WTC11 (cell line): ENCODE measurements at regions not wholly inside any gene's neighbourhood (a gene's known extent, or its start where the extent isn't known, plus 50 kb on each side); places are given as distances from the start of the nearest gene placed in this dataset.

ENCODE experiments used
- ATAC-seq: fragments of 200-7000 bp; cut with Tn5 transposase; 2 replicates; pipeline ENCODE4 v1.10.0; 2021; ENCODE audit warnings: mild to moderate bottlenecking, moderate library complexity
- CTCF ChIA-PET: fragments of 300-600 bp; sonication (Branson Sonifier 250); formaldehyde crosslinking; loops from one replicate; lab custom pipeline; 2021; ENCODE audit warnings: antibody characterized with exemption; lab: Charles Lee
- POLR2A ChIA-PET: fragments of 350-600 bp; sonication (Branson Sonifier 250); formaldehyde crosslinking; loops from one replicate; lab custom pipeline; 2021; ENCODE audit warnings: antibody characterized with exemption; lab: Charles Lee
- DNase-seq: peaks from one replicate; pipeline ENCODE4 v3.0.0; 2021; ENCODE audit warnings: low spot score
- H3K27ac Mint-ChIP-seq: 2 replicates; pipeline ENCODE4 v1.8.0; 2021; ENCODE audit warnings: mixed read lengths
- H3K27me3 Mint-ChIP-seq: 2 replicates; pipeline ENCODE4 v1.8.0; 2021; ENCODE audit warnings: low read depth, mild to moderate bottlenecking, moderate library complexity, mixed read lengths
- H3K36me3 Mint-ChIP-seq: 2 replicates; pipeline ENCODE4 v1.8.0; 2021; ENCODE audit warnings: mixed read lengths
- H3K4me1 Mint-ChIP-seq: 2 replicates; pipeline ENCODE4 v1.8.0; 2022; ENCODE audit warnings: mixed read lengths
- H3K4me3 Mint-ChIP-seq: 2 replicates; pipeline ENCODE4 v1.8.0; 2021; ENCODE audit warnings: mild to moderate bottlenecking, moderate library complexity, mixed read lengths
- H3K9me3 Mint-ChIP-seq: 2 replicates; pipeline ENCODE4 v1.8.0; 2021; ENCODE audit warnings: mixed read lengths
- AR ChIP-seq: fragments of 250-450 bp; sonication (Bioruptor Pico); IDR thresholded peaks from 2 replicates; pipeline ENCODE4 v1.9.0; 2021; ENCODE audit warnings: mild to moderate bottlenecking
- ATF3 ChIP-seq: sonication (generic); formaldehyde crosslinking; conservative IDR thresholded peaks from 2 replicates; pipeline ENCODE4 v1.8.1; 2022; ENCODE audit warnings: mild to moderate bottlenecking, missing genetic modification reagents
- CBFB ChIP-seq: sonication (generic); formaldehyde crosslinking; IDR thresholded peaks from 2 replicates; pipeline ENCODE4 v1.8.1; 2022; ENCODE audit warnings: mild to moderate bottlenecking, low read depth, missing genetic modification reagents
- CREM ChIP-seq: sonication (generic); formaldehyde crosslinking; IDR thresholded peaks from 2 replicates; pipeline ENCODE4 v1.8.1; 2022; ENCODE audit warnings: mild to moderate bottlenecking, missing genetic modification reagents, moderate library complexity
- ERG ChIP-seq: fragments of 250-450 bp; sonication (Bioruptor Pico); IDR thresholded peaks from 2 replicates; pipeline ENCODE4 v1.8.0; 2021; ENCODE audit warnings: mild to moderate bottlenecking
- FOXJ3 ChIP-seq: sonication (generic); formaldehyde crosslinking; IDR thresholded peaks from 2 replicates; pipeline ENCODE4 v1.9.0; 2021; ENCODE audit warnings: missing genetic modification reagents, mild to moderate bottlenecking, borderline replicate concordance
- FOXP4 ChIP-seq: sonication (generic); formaldehyde crosslinking; IDR thresholded peaks from 2 replicates; pipeline ENCODE4 v1.8.0; 2022; ENCODE audit warnings: mild to moderate bottlenecking, missing genetic modification reagents
- IRF1 ChIP-seq: sonication (generic); formaldehyde crosslinking; IDR thresholded peaks from 2 replicates; pipeline ENCODE4 v1.8.0; 2023; ENCODE audit warnings: missing genetic modification reagents
- MAX ChIP-seq: sonication (generic); formaldehyde crosslinking; IDR thresholded peaks from 2 replicates; pipeline ENCODE4 v1.8.0; 2022; ENCODE audit warnings: mild to moderate bottlenecking, missing genetic modification reagents
- NR1H2 ChIP-seq: sonication (generic); formaldehyde crosslinking; IDR thresholded peaks from 2 replicates; pipeline ENCODE4 v1.9.0; 2021; ENCODE audit warnings: mild to moderate bottlenecking, moderate library complexity, missing genetic modification reagents
- PRDM15 ChIP-seq: sonication (generic); formaldehyde crosslinking; IDR thresholded peaks from 2 replicates; pipeline ENCODE4 v1.8.0; 2022; ENCODE audit warnings: missing genetic modification reagents
- PRRX2 ChIP-seq: fragments of 250-450 bp; sonication (Bioruptor Pico); IDR thresholded peaks from 2 replicates; pipeline ENCODE4 v1.8.0; 2021; ENCODE audit warnings: mild to moderate bottlenecking
- SMAD4 ChIP-seq: sonication (generic); formaldehyde crosslinking; IDR thresholded peaks from 2 replicates; pipeline ENCODE4 v1.8.0; 2022; ENCODE audit warnings: mild to moderate bottlenecking, missing genetic modification reagents
- TEAD1 ChIP-seq: sonication (generic); formaldehyde crosslinking; IDR thresholded peaks from 2 replicates; pipeline ENCODE4 v1.8.0; 2022; ENCODE audit warnings: mild to moderate bottlenecking, missing genetic modification reagents
- ZNF396 ChIP-seq: fragments of 250-450 bp; sonication (Bioruptor Pico); IDR thresholded peaks from 2 replicates; pipeline ENCODE4 v1.8.0; 2021; ENCODE audit warnings: mild to moderate bottlenecking, moderate library complexity, borderline replicate concordance
- ZNF425 ChIP-seq: fragments of 250-450 bp; sonication (Bioruptor Pico); conservative IDR thresholded peaks from 2 replicates; pipeline ENCODE4 v1.9.0; 2021; ENCODE audit warnings: mild to moderate bottlenecking
- ZNF512 ChIP-seq: sonication (generic); formaldehyde crosslinking; IDR thresholded peaks from 2 replicates; pipeline ENCODE4 v1.8.1; 2022; ENCODE audit warnings: missing genetic modification reagents, borderline replicate concordance

GRCh38 chr2:103526757-103527156 lies 764.9 kb downstream of the TMEM182 start:
- ChIA-PET CTCF (no interaction called here), POLR2A (interaction anchor here (0.7 kb wide), 1 partner anchor 622 kb away, joined by 3 read pairs; no protein-coding TSS in a partner anchor)
- H3K27me3 Mint-ChIP-seq = no peaks in the 10 kb centered on the region
- DNase-seq (no peak), ATAC-seq (no peak)
- H3K4me1 Mint-ChIP-seq = peaks cover 7% of the 10 kb centered on the region
- peaks cover under 1% of the 10 kb centered on the region; the same call in 1 of the 2 replicates for H3K9me3 Mint-ChIP-seq
- no peaks in the 10 kb centered on the region for H3K36me3 Mint-ChIP-seq
- no peak overlapping the region for H3K4me3 Mint-ChIP-seq
- H3K27ac Mint-ChIP-seq = no peak overlapping the region
- no peak for TF ChIP-seq CBFB (CRISPR knock-in tag)
- no peak for TF ChIP-seq AR (CRISPR knock-in tag)
- TF ChIP-seq PRRX2 (CRISPR knock-in tag) = no peak
- TF ChIP-seq TEAD1 = no peak
- TF ChIP-seq, all 79 proteins: peak for 0

GRCh38 chr2:103527278-103527677 lies 765.4 kb downstream of the TMEM182 start:
- CTCF ChIA-PET = no interaction called here
- ATAC-seq = no peak
- H3K27me3 Mint-ChIP-seq = no peaks in the 10 kb centered on the region
- no peaks in the 10 kb centered on the region for H3K36me3 Mint-ChIP-seq
- DNase-seq = no peak
- POLR2A ChIA-PET = no interaction called here
- TF ChIP-seq SMAD4 (CRISPR knock-in tag) = no peak
- TF ChIP-seq ERG (CRISPR knock-in tag) = no peak
- TF ChIP-seq ZNF512 (CRISPR knock-in tag) = no peak
- TF ChIP-seq FOXJ3 (CRISPR knock-in tag) = no peak
- no peak for TF ChIP-seq NR1H2 (CRISPR knock-in tag)
- no peak for TF ChIP-seq IRF1
- no peak for TF ChIP-seq ZNF396 (CRISPR knock-in tag)
- no peak for TF ChIP-seq ATF3
- no peak for TF ChIP-seq PRDM15 (CRISPR knock-in tag)
- TF ChIP-seq ZNF425 = no peak
- no peak for TF ChIP-seq CREM
- TF ChIP-seq FOXP4 (CRISPR knock-in tag) = no peak
- TF ChIP-seq MAX (CRISPR knock-in tag) = no peak
- TF ChIP-seq, all 79 proteins: peak for 0
- H3K4me3 Mint-ChIP-seq = no peak overlapping the region
- H3K9me3 Mint-ChIP-seq = peaks cover 5% of the 10 kb centered on the region; the same call in 1 of the 2 replicates
- H3K27ac Mint-ChIP-seq = no peak overlapping the region
- H3K4me1 Mint-ChIP-seq = peaks cover 7% of the 10 kb centered on the region
